ENCODE measurements at regions not wholly inside any gene's neighbourhood (a gene's known extent, or its start where the extent isn't known, plus 50 kb on each side); places are given as distances from the start of the nearest gene placed in this dataset.
"Not testable (repeated sequence)": the region's sequence is repeated elsewhere in the genome, so short reads cannot be mapped to it uniquely, and the experiment has no call there.

DNA sequence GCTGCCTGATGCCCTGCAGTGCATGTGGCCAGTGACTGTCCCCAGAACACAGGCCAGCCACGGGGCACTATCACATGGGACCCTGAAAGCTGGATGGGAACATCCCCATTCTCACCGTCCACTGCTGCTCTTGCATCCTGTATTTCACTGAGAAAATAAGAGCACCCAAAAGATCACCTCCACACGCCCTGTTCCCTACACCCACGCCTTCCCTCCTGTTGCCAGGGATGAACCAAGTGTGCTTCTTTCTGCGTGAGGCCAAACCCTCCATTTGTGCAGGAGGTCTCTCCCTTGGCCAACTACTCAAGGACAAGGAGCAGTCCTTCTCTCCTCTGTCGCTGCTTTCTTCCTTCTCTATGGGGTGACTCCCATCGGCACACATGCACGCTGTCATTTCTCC, 118.3 kb downstream of the LRRC37A3 start:
- DNase-seq: not testable (repeated sequence)

DNA sequence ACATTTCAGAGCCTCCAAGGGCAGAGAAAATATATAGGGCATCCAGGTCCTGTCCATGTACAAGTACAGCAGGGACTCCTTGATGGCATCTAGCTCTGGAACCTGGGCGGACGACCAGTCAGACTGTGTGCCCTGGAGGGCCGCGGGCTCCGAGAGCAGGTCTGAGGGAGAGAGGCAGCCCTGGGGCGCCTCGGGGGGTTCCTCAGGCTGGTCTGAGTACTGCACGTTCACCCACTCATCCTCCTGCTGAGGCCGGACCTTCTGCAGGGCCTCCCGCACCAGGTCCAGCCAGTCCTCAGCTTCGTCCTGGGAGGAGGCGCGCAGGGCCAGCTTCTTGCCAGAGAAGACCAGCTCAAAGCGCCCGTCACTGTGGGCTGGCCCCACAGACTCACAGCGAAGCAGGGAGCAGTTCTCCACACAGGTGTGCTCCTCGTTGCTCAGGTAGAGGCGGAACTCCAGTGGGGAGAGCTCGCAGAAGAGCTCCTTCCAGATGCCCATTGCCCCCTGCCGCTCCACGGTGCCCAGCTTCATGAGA, 118.8 kb downstream of the LRRC37A3 start:
- not testable (repeated sequence) for DNase-seq

DNA sequence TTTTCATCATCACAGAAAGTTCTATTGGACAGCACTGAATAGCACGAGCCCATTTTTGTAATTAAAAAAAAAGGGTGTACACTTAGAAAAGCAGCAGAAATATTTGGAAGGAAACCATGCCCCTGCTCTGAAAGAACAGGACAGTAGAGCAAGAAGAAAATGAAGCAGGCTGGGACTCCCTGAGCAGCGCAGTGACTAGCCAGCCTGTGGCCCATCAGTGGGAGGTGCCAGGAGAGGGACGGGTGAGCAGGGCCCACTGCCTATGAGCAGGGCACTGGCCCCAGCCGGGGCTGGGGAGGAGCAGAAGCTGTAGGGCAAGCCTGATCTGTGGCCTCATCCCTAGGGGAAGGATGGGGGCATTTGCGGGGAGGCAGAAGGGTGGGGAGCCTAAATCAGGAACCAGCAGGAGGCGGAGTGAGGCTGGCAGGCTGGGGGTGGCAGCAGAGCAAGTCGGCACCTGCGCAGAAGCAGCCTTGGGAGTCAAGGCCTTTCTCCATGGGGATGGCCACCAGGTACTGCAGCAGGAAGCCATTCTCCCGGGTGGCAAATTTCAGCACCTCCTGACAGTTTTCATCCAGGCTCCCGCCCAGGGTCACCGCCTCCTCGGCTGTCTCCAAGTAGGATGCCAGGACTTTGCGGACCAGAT, 119.6 kb downstream of the LRRC37A3 start:
- not testable (repeated sequence) for DNase-seq

DNA sequence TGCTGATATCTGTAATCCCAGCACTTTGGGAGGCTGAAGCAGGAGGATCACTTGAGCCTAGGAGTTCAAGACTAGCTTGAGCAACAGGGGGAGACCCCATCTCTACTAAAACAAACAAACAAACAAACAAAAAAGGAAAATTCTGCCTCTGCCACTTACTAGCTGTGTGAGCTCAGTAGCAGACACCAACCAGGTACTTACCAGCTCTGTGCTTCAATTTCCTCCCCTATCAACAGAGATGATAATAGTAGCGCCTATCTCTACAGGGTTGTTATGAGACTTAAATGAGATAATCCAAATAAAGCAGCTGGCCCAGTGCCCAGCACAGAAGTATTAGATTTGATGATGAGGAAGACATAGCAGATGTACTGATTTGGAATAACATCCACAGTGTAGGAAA, 120.3 kb downstream of the LRRC37A3 start:
- not testable (repeated sequence) for DNase-seq

DNA sequence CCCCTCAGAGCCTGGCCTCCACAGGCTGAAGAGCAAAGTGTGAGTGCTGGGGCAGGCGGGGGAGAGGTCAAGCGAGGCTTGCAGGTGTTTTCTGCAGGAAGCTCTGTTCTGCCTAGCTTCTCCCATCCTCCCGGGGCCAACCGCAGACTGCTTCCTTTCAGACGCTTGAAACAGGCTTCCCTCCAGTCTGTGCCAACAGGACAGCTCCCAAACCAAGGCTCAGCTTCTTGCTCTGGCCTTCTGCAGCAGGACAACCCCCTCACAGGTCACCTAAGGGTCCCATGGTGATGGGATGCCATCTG, 120.8 kb downstream of the LRRC37A3 start:
- not testable (repeated sequence) for DNase-seq

DNA sequence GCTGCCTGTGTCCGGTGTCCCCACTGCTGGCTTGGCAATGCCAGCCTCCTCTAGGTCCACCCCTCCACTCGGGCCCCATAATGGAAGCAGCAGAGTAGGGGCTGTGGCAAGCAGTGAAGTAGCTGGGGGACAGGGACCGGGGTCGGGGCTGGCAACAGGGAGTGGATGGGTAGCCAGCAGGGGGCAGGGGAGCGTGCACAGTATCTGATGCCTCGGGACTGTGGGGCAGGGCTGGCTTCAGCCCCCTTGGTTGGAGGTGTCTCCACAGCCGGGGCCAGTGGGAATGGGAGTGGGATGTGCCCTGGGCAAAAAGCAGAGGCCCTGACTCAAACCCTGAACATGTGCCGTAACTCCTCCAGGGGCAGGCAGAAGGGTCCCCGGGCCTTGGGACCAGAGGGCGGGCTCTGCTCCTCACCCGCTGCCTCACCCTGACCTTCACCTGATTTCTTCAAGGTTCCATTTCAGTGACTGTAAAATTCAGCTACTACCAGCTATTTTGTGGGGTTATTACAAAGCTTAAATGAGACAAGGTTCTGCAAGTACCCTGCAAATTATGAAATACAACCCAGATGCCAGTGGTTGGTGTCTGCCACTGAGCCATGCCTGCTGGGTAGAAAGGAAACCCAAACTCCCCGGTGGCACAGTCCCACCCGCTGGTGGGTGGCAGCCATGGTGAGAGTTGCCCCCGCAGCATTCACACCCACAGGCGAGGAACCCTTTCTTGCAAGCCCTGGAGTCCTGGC, 121.4 kb downstream of the LRRC37A3 start:
- not testable (repeated sequence) for DNase-seq

DNA sequence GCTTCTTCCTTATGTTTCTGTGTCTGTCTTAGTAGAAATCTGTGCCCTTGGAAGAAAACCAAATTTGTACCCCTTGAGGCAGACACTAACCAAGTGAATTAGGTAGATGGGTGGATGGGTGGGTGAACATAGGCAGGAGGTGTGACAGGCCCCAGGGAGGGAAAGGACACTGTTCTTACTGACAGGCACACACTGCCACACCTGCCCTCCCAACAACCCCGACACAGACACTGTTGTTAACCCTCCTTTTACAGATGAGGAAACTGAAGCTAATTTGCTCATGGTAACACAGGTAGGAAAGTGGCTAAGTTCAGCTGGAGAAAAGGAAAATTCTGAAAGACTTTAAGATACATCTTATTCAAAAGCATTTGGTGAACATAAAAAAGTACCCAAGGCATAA, 123.9 kb downstream of the LRRC37A3 start:
- not testable (repeated sequence) for DNase-seq

DNA sequence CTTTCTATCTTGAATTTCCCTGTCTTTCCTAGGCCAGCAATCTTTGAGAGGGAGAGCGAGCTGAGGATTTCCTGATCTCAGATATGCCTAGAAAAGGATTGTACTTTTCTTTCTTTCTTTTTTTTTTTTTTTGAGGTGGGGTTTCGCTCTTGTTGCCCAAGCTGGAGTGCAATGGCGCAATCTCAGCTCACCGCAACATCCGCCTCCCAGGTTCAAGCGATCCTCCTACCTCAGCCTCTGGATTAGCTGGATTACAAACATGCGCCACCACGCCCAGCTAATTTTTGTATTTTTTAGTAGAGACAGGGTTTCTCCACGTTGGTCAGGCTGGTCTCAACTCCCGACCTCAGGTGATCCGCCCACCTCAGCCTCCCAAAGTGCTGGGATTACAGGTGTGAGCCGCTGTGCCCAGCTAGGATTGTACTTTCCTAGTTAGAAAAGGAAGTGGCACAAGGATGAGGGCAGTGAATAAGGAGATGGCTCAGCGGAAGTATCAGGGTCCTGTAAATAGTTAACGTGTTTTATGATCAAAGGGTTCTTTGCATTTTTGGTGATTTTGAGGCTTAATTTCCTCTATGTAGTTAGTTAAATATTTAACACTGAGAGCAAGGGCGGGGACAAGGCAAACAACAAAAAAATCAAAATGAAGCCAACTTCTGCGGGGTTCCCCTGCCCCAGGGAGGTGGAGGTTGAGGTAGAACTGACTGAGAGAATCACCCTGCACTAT, 124.6 kb downstream of the LRRC37A3 start:
- DNase-seq: not testable (repeated sequence)

DNA sequence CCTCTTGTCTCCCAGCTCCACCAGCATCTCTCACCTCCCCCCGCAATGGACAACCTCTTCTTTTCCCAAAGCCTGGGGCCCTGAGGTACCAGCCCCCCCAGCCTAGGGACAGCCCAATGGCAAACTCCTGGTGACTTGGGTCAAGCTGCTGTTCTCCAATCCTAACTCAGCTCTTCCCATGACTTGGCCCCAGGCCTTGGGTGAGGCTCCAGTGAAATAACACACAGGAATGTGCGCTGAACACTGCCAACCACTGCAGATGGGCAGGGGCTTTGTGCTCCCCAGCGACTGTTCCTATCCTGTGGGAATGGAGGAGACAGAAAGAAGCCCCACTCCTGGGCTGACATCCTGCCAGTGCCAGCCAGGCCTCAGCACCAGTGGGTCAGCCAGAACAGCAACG, 125.2 kb downstream of the LRRC37A3 start:
- DNase-seq: not testable (repeated sequence)

DNA sequence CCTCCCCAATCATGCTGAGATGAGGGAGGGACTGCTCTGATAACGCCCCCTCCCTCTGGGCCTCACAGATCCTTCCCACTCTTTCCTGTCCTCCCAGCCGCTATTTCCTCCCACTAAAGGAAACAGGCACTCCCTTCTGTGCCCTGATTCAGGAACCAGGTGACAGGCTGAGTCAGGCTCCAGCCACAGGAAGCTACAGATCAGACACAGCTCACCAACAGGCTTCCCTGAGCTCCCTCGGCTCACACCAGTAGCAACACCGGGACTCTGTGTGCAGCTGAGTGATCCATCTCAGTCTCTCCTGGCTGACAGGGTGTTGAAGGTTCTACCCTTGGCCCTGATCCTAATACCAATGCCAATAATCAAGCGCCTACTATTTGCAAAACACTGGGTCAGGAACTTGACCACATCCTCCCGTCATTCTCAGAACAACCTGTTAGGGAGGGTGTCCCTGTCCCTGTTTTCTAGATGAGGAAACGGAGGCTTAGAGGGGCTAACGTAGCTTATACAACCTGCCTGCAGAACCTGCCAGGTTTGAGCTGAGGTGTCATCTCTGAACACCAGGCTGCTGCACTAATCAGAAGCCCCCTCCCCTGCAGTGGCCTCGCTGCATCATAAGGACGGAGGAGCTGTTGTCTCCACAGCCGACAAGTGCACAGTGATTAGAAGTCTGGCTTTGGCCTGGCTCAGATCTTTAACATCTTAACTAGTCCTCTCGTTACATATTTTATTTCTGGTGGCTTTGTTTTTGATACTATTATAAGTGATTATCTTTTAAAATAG, 126.3 kb downstream of the LRRC37A3 start:
- DNase-seq: peak in 1 of 51 donors; percentile 41

DNA sequence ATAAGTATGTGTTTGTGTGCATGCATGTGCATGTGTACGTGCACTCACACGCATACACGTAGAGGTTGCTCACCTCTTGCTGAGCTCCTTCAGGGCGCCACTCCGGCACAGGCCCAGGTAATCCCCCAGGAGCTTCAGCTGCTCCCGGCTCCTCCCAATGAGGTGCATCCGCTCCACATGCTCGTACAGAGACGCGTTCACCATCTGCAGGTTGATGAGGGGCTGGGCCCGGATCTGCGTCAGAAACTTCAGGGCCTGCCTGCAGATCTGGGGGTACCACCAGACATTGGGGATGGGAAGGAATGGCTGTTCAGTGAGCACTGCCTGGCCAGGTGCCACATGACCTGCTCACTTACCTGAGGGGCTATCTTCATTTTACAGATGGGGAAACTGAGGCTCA, 127.0 kb downstream of the LRRC37A3 start:
- not testable (repeated sequence) for DNase-seq

DNA sequence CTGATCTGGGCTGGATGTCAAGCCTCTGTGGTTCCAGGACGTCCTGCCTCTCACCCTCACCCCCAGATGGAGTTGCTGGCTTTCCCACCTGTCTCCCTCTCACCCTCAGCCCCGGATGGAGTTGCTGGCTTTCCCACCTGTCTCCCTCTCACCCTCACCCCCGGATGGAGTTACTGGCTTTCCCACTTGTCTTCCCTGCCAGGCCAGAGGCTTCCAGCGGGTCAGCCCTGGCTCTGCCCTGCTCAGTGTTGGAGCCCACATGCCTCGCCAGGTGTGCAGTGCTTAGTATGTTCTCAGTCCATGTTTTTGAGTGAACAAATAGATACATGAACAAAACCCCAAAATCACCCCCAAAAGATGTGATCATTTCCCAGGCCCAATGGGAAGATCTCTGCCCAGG, 127.6 kb downstream of the LRRC37A3 start:
- not testable (repeated sequence) for DNase-seq

DNA sequence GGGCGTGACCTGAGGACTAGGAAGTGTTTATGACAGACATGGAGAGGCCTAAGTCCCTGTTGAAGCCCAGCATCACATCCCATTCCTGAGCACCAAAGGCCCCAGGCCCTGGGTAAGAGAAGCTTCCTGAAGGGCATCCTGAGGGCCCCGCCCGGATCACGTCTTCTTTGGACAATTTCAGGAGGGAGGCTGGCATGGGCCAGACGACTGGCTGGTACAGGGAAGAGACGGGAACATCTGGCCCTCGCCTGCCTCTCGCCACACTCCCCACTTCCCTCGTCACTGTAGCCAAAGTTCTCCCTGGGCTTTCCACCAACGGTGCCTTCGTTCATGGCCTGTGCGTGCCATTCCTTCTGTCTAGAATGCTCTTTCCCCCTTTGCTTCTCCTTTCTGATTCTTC, 128.1 kb downstream of the LRRC37A3 start:
- not testable (repeated sequence) for DNase-seq

DNA sequence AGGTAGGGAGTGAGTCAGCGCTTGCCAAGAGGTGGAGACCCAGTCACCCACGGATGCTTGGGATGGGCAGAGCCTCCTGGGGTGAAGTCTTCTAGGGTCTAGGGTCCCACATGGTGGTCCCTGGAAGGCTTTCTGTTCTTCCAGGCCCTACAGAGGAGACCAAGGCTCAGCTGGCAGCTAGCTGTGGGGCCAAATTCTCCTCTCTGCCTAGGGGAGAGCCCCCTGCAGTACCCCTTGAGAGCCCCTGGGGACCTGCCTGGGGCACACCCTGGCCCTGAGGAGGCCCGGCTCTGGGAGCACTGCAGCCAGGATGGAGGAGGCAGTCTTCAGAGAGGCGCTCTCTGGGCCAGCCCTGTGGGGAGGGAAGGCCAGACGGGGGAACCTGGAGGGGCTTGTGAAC, 128.6 kb upstream of the SMURF2 start:
- not testable (repeated sequence) for DNase-seq

DNA sequence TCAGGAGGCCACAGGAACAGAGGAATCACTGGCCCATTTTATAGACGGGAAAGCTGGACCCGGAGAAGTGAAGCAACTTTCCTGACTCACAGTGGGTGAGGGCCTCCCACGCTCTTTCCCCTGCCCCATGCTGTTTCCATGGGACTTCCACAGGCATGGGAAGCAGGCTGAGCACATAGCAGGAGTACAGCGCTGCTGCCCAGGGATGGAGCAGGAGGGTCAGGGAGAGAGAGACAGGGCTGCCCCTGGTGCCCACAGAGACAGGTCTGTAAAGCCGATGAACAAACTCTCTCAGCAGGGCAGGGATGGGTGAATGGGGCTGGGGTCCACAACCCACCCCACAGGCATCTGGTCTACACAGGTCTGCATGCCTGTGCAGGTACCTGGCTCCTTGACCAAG, 128.1 kb upstream of the SMURF2 start:
- DNase-seq: not testable (repeated sequence)

DNA sequence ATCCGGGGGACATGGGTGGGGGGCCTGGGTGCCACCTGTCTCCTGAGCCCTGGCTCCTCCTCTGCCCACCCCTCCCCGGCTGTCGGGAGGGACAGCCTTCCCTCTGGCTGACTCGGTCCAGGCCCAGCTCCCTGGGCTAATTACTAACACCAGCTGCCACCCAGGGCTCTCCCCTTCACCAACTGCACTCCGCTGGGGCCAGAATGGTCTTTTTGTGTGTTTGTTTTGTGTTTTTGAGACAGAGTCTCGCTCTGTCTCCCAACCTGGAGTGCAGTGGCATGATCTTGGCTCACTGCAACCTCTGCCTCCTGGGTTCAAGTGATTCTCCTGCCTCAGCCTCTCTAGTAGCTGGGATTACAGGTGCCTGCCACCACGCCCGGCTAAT, 126.9 kb upstream of the SMURF2 start:
- DNase-seq: not testable (repeated sequence)

DNA sequence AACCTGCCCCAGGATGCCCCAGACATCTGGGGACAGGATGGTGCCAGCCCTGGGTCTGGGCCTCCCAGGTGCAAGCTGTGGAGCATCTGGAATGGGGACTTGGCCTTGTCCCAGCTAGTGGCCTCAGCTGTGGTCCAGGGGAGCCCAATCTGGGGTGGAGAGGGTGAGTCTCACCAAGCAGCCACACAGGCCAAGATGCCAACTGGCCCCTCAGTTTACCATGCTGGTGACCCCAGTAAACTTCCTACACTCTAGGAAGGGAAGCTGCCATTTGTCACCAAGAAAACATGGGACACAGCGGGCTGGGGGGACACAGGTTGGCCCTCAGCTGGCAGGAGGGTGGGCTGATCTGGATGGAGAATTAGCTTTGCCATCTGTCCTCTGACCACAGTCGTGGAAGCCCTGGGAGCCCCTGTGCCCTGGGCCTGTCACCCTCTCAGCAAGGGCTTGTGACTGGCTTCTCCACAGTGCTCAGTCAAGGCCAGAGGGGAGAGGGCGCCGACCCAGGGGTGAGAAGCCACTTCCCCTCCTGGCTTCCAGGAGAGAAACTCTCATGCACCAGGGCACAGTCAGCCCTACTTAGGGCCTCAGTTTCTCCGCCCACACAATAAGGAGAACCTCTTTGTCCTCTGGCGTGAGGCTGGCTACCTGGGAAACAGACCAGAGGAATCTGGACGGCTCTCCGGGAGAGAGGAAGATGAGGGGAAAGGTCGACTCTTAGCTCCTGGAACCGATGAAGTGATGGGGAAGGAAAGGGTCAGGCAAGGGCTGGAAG, 126.4 kb upstream of the SMURF2 start:
- DNase-seq: no peak

DNA sequence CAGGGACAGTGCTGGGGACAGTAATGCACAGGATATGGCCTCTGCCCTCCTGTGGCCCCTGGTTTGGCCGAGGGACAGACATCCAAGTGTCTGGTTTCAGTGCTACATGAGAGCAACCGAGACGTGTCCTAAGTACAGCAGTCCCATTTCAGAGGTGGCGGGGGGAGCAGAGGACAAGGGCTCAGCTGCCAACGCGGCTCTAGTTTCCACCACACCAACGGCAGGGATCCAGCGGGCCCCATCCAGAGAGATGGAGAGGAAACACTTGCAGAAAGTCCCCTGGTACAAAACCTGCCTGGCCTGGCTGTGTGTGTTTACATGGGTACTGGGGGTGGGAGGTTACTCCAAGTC, 125.8 kb upstream of the SMURF2 start:
- no peak for DNase-seq

DNA sequence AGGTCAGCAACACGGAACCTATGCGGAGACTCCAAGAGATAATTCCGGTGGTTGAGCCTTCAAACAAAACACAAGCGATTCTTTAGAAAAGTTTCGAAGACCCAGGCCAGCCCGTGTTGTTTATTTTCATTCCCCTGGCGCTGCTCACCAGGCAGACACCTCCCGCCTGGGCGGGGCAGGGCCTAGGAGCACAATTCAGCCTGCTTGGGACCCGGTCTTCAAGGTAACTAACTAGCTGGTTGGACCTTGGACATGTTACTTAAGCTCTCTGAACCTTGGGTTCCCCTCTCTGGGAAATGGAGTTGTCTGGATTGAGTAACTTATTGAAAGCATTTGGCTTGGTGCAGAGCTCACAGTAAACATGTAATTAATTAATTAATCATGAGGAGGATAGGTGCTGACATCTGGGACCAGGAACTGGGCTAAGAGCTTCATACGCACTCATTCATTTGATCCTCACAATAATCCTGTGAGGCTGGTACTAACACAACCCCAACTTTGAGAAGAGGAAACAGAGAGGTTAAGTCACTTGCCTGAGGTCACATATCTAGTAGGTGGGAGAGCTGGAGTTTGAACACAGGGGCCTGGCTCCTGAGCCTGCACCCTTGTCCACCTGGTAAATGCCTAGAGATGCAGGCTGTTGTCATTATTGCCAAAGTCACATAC, 125.3 kb upstream of the SMURF2 start:
- DNase-seq: no peak

DNA sequence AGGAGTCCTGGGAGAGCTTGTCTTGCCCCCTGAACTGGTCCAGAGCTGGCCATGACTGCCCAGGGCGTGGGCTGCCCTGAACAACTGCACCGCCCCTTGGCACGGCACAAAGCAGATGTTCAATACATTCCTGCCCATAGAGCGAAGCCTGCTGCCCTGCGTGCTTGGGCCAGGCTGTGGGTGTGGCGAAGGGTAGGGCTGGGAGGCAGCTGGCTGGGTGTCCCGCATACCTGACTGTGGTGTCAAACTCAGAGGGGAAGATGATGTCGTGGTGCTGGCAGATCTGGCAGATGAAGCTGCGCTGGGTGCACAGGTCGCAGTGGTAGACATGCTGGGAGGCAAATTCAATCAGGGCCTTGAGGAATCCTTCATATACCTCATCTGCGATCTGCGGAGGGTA, 124.2 kb upstream of the SMURF2 start:
- no peak for DNase-seq
